Neutrophil (primary cell): ENCODE measurements at regions not wholly inside any gene's neighbourhood (a gene's known extent, or its start where the extent isn't known, plus 50 kb on each side); places are given as distances from the start of the nearest gene placed in this dataset.

ENCODE experiments used
- H3K27ac ChIP-seq: fragments of 200-600 bp; sonication (generic); 2 replicates; pipeline ENCODE4 v1.5.1; 2016; ENCODE audit warnings: mild to moderate bottlenecking, moderate library complexity
- H3K27me3 ChIP-seq: fragments of 200-600 bp; sonication (generic); 2 replicates; pipeline ENCODE4 v1.6.0; 2016; ENCODE audit warnings: mild to moderate bottlenecking
- H3K36me3 ChIP-seq: fragments of 200-600 bp; sonication (generic); 2 replicates; pipeline ENCODE4 v1.5.1; 2017
- H3K4me1 ChIP-seq, 2 experiments: fragments of 200-600 bp in 1 of 2; sonication (generic) in 1 of 2; 1 replicate in 1 of 2; 2 replicates in 1 of 2; pipeline versions ENCODE4 v1.5.1 to v1.6.1; 2013 to 2016; ENCODE audit warnings: low read depth in 1 of 2, low read length in 1 of 2, mild to moderate bottlenecking in 1 of 2, moderate library complexity in 1 of 2; ENCODE audit not compliant: control insufficient read depth in 1 of 2, insufficient read depth in 1 of 2
- H3K4me3 ChIP-seq, 2 experiments: fragments of 200-600 bp in 1 of 2; sonication (generic) in 1 of 2; 1 replicate in 1 of 2; 2 replicates in 1 of 2; pipeline ENCODE4 v1.5.1; 2013 to 2016; ENCODE audit warnings: low read depth in 1 of 2, low read length in 1 of 2, mild to moderate bottlenecking in 1 of 2, moderate library complexity in 1 of 2
- H3K9me3 ChIP-seq: fragments of 200-600 bp; sonication (generic); 2 replicates; pipeline ENCODE4 v1.5.1; 2016
- TF ChIP-seq, protein P1 (sequence below): fragments of 200-600 bp; sonication (generic); IDR thresholded peaks from 2 replicates; pipeline ENCODE4 v1.5.1; 2016; ENCODE audit warnings: antibody characterized with exemption

- Histone ChIP-seq H3K36me3 (no peaks in the 10 kb centered on the region), H3K27me3 (no peaks in the 10 kb centered on the region), H3K27ac (no peak overlapping the region), H3K9me3 (no peaks in the 10 kb centered on the region), H3K4me1 (no peaks in the 10 kb centered on the region), H3K4me3 (no peak overlapping the region)
- TF ChIP-seq, protein P1, sequence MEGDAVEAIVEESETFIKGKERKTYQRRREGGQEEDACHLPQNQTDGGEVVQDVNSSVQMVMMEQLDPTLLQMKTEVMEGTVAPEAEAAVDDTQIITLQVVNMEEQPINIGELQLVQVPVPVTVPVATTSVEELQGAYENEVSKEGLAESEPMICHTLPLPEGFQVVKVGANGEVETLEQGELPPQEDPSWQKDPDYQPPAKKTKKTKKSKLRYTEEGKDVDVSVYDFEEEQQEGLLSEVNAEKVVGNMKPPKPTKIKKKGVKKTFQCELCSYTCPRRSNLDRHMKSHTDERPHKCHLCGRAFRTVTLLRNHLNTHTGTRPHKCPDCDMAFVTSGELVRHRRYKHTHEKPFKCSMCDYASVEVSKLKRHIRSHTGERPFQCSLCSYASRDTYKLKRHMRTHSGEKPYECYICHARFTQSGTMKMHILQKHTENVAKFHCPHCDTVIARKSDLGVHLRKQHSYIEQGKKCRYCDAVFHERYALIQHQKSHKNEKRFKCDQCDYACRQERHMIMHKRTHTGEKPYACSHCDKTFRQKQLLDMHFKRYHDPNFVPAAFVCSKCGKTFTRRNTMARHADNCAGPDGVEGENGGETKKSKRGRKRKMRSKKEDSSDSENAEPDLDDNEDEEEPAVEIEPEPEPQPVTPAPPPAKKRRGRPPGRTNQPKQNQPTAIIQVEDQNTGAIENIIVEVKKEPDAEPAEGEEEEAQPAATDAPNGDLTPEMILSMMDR, result no peak
Observed at GRCh38 chr3:153714588-153715290, 406.5 kb upstream of the ARHGEF26 start.

DNA sequence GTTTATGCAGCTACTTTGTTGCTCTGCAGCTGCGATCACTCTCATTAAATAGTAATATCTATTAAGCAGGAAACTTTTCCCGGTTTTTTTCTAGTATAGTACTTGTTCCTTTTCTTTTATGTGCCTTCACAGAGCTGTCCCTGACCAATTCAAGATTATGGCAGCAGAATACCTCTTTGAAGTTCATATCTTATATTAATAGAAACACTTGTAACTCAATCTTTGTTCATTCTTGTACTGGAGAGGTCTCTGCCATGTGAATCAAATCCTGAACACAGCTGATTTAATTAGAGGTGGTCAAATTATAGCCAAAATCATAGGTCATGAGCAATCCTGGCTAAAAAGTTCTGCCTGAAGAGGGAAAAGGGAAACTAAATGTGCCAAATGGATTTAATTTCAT, 399.0 kb upstream of the ARHGEF26 start:
- TF ChIP-seq, protein P1, result no peak
- H3K4me1 ChIP-seq, result no peaks in the 10 kb centered on the region
- no peaks in the 10 kb centered on the region for H3K9me3 ChIP-seq
- no peak overlapping the region for H3K4me3 ChIP-seq
- H3K36me3 ChIP-seq, result no peaks in the 10 kb centered on the region
- no peaks in the 10 kb centered on the region for H3K27me3 ChIP-seq
- no peak overlapping the region for H3K27ac ChIP-seq

- Histone ChIP-seq H3K36me3 (no peaks in the 10 kb centered on the region), H3K27ac (no peak overlapping the region), H3K4me3 (no peak overlapping the region), H3K27me3 (no peaks in the 10 kb centered on the region), H3K4me1 (no peaks in the 10 kb centered on the region), H3K9me3 (no peaks in the 10 kb centered on the region)
- TF ChIP-seq, protein P1, result no peak
Observed at GRCh38 chr3:153731071-153731470, 390.1 kb upstream of the ARHGEF26 start.

- no peak overlapping the region for H3K27ac ChIP-seq
- no peaks in the 10 kb centered on the region for H3K4me1 ChIP-seq
- no peaks in the 10 kb centered on the region for H3K9me3 ChIP-seq
- TF ChIP-seq, protein P1, result no peak
- no peaks in the 10 kb centered on the region for H3K36me3 ChIP-seq
- no peak overlapping the region for H3K4me3 ChIP-seq
- H3K27me3 ChIP-seq, result no peaks in the 10 kb centered on the region
Observed at GRCh38 chr3:153734777-153735551, 386.2 kb upstream of the ARHGEF26 start.

GRCh38 chr3:153740109-153740508, 381.1 kb upstream of the ARHGEF26 start:
- H3K9me3 ChIP-seq, result no peaks in the 10 kb centered on the region
- H3K4me1 ChIP-seq, result peaks cover 6 to 16% of the 10 kb centered on the region in 2 experiments
- no peak overlapping the region for H3K4me3 ChIP-seq
- TF ChIP-seq, protein P1, result no peak
- H3K27ac ChIP-seq, result no peak overlapping the region
- H3K36me3 ChIP-seq, result no peaks in the 10 kb centered on the region
- H3K27me3 ChIP-seq, result no peaks in the 10 kb centered on the region
